HG03280 (cell line): ENCODE measurements at regions not wholly inside any gene's neighbourhood (a gene's known extent, or its start where the extent isn't known, plus 50 kb on each side); places are given as distances from the start of the nearest gene placed in this dataset.
"Not testable (repeated sequence)": the region's sequence is repeated elsewhere in the genome, so short reads cannot be mapped to it uniquely, and the experiment has no call there.

ENCODE experiments used
- ATAC-seq: cut with Tn5 transposase; IDR thresholded peaks from one replicate; pipeline ENCODE4 v1.9.1; 2021; ENCODE audit warnings: mild to moderate bottlenecking, moderate library complexity; ENCODE audit not compliant: unreplicated experiment

- not testable (repeated sequence) for ATAC-seq
These were observed 144.2 kb upstream of the XIRP2 start for GRCh38 chr2:166744117-166744516.

DNA sequence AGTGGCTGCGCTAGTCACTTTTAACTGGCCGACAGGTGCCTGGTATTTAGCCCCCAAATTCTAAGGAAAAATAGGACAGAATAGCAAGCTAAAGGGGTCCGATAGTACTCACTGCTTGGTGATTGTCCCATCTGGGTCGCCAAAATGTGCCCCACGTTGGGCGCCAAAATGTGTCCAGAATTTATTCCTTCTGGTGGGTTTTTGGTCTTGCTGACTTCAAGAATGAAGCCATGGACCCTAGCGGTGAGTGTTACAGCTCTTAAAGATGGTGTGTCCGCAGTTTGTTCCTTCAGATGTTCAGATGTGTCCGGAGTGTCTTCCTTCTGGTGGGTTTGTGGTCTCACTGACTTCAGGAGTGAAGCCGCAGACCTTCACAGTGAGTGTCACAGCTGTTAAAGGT, 144.8 kb upstream of the XIRP2 start:
- ATAC-seq = not testable (repeated sequence)

DNA sequence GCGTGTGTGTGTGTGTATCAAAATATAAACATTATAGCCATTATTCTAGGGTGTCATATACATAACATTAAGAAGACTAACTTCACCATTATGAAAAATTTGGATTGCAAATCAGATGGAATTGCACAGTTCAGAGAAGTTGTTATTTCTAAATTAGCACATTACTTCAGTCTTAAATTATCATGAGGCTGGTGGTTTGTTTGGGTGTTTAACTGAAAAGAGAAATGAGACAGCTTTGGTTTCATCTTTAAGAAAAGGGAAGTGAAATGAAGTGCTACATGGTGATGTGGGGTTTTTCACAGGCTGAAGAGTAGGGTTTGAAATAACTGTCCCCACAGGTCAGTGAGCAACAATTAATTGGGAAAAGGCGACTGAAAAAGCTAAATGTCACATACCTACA, 161.2 kb upstream of the XIRP2 start:
- ATAC-seq = peak; percentile 98

GRCh38 chr2:166725927-166726924, 162.1 kb upstream of the XIRP2 start:
- ATAC-seq = no peak

DNA sequence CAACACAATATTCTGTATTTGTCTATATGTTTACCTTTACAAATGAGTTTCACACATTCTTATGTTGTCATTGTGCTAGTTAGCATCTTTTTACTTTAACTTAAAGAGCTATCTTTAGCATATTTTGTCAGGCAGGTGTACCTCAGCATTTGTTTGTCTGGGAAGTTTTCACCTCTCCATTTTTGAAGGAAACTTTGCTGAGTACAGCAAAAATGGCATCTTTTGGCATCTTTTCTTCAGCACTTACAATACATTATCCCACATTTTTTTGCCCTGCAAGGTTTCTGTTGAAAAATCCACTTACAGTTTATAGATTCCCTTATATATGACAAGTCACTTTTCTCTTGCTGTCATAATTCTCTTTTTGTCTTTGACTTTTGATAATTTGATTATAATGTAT, 171.3 kb upstream of the XIRP2 start:
- ATAC-seq = no peak

DNA sequence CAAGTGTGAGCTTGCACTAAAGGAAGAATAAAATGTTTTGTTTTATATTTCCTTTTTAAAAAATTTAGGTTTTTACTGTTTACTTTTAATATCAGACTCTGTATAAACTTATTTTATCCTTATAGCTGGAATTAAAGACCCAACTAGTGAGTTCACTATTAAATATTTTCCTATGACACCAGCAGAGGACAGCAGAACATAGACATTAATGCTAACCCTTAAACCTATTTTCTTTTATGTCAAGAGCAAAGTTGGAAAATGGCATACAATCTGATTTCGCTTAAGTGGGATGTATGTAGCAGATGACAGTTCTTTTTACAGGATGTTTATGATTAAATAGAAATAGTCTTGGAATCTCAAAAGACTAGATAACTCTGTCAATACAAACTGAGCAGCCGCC, 188.2 kb upstream of the XIRP2 start:
- ATAC-seq = no peak

- no peak for ATAC-seq
These were observed 193.1 kb upstream of the XIRP2 start for GRCh38 chr2:166695154-166695553.

DNA sequence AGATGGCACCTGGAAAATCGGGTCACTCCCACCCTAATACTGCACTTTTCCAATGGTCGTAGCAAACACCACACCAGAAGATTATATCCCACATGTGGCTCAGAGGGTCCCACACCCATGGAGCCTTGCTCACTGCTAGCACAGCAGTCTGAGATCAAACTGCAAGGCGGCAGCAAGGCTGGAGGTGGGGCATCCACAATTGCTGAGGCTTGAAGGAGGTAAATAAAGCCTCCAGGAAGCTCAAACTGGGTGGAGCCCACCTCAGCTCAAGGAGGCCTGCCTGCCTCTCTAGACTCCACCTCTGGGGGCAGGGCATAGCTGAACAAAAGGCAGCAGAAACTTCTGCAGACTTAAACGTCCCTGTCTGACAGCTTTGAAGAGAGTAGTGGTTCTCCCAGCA, 192.0 kb upstream of the SCN7A start:
- ATAC-seq = not testable (repeated sequence)

DNA sequence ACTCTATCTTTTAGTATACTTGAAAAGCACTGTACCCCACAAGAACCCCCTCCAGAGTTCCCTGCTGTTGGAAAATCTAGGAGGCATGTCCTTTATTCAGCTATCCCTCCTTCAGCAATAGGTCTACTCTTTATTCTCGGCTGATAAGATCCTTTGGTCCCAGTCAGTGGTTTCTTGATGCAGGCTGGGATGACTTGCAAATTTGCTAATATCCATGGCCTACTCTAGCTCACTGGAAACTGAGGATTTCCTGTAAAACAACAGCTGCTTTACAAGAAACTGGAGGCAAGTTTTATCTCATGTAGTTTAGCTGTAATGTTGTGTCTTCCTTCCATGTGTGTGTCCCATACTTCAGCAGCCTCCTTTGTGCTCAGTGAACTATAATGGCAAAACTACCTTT, 183.9 kb upstream of the SCN7A start:
- no peak for ATAC-seq

GRCh38 chr2:166676716-166677115, 182.7 kb upstream of the SCN7A start:
- ATAC-seq = no peak

- ATAC-seq = no peak
These were observed 181.5 kb upstream of the SCN7A start for GRCh38 chr2:166675553-166675952.

DNA sequence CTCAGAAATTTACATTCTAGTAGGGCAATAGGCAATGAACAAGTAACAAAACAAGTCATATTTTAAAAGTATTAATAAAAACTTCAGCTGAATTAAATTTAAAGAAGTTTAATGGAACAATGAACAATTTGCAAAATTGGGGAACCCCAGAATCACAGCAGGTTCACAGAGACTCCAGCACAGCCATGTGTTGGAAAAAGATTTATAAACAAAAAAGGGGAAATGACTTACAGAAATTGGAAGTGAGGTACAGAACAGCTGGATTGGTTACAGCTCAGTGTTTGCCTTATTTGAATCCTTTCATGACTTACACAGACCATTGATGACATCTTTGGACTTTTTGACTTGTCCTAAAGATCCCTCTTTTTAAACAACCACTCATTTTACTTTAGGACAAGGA, 179.9 kb upstream of the SCN7A start:
- ATAC-seq = no peak

DNA sequence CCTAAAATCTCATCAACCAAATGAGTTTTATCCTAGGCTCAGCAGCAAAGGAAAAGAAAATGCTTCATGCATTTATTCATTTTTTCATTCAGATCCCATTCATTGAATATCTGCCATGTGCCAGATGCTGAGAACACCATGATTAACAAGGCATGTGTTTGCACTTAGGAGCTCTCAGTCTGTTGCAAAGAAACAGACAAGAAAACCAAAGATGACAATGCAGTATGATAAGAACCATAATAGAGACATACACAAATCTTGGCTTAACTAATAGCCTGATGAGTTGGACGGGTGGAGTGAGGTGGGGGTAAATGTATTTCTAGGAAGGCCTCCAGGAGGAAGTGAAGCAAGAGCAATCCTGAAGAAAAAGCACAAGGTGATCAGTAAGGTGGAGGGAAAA, 177.8 kb upstream of the SCN7A start:
- no peak for ATAC-seq

- ATAC-seq = no peak
These were observed 177.2 kb upstream of the SCN7A start for GRCh38 chr2:166671235-166671634.

DNA sequence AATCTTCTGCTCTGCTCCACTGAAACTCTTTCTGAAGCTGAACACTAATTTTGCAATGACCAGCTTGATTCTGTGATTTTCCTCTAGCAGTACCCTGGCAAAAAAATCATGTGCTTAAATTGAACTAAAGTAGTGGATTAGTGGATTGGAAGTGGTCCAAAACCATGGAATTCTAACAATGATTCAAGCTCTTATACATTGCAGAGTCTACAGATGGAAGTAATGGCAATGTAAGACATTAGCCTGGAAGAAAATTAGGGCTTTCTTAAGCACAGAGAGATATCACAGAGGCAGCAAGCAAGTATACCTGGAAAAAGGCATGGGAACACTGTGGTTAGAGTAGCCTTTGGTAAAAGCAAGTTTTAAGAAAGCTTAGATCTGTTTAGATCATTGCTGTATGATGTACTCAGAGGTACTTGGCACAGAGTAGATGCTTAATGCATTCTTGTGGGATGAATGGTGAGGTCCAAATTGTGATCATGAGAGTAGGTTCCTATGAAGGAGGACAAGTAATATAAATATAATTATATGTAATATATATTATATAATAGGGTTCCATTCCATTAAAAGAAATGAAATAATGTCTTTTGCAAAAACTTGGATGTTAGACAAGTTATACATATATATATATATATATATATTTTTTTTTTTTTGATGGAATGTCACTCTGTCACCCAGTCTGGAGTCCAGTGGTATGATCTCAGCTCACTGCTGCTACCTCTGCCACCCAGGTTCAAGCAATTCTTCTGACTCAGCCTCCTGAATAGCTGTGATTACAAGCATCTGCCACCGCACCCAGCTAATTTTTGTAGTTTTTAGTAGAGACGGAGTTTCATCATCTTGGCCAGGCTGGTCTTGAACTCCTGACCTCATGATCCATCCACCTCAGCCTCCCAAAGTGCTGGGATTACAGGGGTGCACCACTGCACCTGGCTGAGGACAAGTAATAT, 172.2 kb upstream of the SCN7A start:
- ATAC-seq = no peak

DNA sequence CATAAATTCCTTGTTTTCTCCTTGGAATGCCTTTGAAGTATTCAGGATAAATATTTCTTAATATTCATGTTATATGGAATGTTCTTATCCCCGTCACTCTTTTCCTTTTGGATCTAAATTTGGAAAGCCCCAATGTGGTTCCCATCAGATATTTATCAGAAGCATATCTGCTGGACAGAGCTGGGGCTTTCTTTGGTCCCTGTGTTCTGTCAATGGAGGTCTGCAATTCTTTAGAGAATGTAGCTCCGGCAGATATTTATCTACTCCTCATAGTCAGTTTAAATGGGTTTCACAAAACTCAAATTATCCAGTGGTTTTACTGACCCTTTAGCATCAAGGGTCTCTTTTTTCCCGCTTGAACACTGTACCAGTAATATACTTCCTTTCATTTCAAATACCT, 167.8 kb upstream of the SCN7A start:
- ATAC-seq = no peak

DNA sequence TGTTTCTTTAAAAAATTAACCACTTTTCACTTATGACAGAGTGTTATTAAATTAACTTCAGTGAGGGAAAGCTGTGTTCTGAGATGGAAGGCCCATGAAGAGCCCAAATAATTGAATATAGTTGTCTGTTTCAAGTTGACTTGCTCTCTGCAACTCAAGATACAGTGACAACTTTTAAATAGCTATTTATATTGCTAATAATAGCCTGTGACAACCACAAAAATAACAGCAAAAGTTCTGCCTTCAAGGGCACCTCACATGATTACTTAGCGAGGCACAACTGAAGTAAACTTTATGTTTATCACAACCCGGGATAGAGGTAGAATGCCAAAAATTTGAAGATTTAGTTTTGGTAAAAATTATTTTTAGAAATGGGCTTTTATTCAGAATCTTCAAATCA, 167.3 kb upstream of the SCN7A start:
- no peak for ATAC-seq

DNA sequence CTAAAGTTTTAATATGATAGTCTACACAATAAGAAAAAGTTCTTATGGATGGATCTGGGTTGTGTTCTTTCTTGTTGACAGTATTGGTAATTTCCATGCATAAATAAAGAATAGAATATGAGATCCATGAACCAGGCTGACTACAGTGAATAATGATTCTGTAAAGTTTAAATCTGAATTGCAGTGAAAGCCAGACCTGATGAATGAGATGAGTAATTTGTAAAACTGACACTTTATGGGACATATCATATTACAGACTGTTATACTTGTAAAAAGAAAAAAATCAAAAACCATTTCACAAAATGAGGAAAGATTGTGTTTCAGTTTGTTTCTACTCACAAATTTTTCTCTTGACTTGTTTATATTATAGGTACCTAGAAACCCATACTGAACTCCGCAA, 164.9 kb upstream of the SCN7A start:
- ATAC-seq = no peak

- ATAC-seq = no peak
These were observed 159.2 kb upstream of the SCN7A start for GRCh38 chr2:166653185-166653813.

DNA sequence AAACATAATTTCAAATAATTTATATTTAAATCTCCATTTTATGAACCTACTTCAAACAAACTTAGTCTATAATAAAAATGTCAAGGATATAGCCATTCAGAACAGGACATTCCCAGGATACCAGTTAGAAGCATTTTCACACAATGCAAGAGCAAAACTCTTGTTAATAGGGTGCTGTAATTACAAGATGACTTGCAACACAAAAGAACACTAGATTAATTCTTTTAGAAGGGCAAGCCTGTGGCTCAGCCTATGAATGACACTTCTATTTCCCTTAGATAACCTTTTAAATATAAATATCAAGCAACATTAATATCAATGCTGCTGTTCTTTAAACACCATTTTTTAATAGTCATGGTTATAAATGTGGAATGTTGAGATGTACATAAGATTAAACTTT, 157.9 kb upstream of the SCN7A start:
- no peak for ATAC-seq

- ATAC-seq = no peak
These were observed 157.1 kb upstream of the SCN7A start for GRCh38 chr2:166651080-166651675.
